AG04449 (cell line): ENCODE measurements at regions not wholly inside any gene's neighbourhood (a gene's known extent, or its start where the extent isn't known, plus 50 kb on each side); places are given as distances from the start of the nearest gene placed in this dataset.

ENCODE experiments used
- CTCF ChIA-PET: fragments of 350-600 bp; formaldehyde crosslinking; extraction: SDS; loops from one replicate; lab custom pipeline; 2021; ENCODE audit warnings: antibody characterized with exemption; lab: Yijun Ruan, JAX
- POLR2A ChIA-PET: fragments of 400-600, 350-600 bp; formaldehyde crosslinking; extraction: SDS; loops from one replicate; lab custom pipeline; 2020; ENCODE audit warnings: antibody characterized with exemption, inconsistent platforms; lab: Yijun Ruan, JAX
- DNase-seq: peaks from one replicate; pipeline ENCODE4 v3.0.0-alpha.2; 2010; ENCODE audit warnings: low read depth, low spot score
- H3K4me3 ChIP-seq: 2 replicates; pipeline ENCODE4 v1.5.1; 2011; ENCODE audit warnings: low read depth, mild to moderate bottlenecking, control low read depth, low read length
- CTCF ChIP-seq: IDR thresholded peaks from one replicate; pipeline ENCODE4 v1.5.1; 2011; ENCODE audit warnings: mild to moderate bottlenecking, moderate library complexity, low read length, control low read depth, inconsistent platforms; ENCODE audit not compliant: insufficient read depth; ENCODE audit errors: missing control alignments

- no peak overlapping the region for H3K4me3 ChIP-seq
- DNase-seq, result no peak
- CTCF ChIA-PET, result no interaction called here
- POLR2A ChIA-PET, result no interaction called here
- no peak for TF ChIP-seq CTCF
These were observed 121.2 kb upstream of the ADARB2 start for GRCh38 chr10:1858547-1858946.

GRCh38 chr10:1858048-1858447 lies 120.7 kb upstream of the ADARB2 start:
- POLR2A ChIA-PET, result no interaction called here
- H3K4me3 ChIP-seq, result no peak overlapping the region
- CTCF ChIA-PET, result no interaction called here
- no peak for TF ChIP-seq CTCF
- DNase-seq, result no peak

GRCh38 chr10:1855911-1856310 lies 118.6 kb upstream of the ADARB2 start:
- POLR2A ChIA-PET, result no interaction called here
- no peak for DNase-seq

GRCh38 chr10:1854271-1854670 lies 116.9 kb upstream of the ADARB2 start:
- CTCF ChIA-PET, result no interaction called here
- H3K4me3 ChIP-seq, result no peak overlapping the region
- POLR2A ChIA-PET, result no interaction called here
- no peak for TF ChIP-seq CTCF
- DNase-seq, result no peak

More at GRCh38 chr10:1855911-1856310, 118.6 kb upstream of the ADARB2 start:
- CTCF ChIA-PET, result no interaction called here
- no peak overlapping the region for H3K4me3 ChIP-seq
- TF ChIP-seq CTCF, result no peak

GRCh38 chr10:1853801-1854200 lies 116.5 kb upstream of the ADARB2 start:
- H3K4me3 ChIP-seq, result no peak overlapping the region
- ChIA-PET CTCF (no interaction called here), POLR2A (no interaction called here)
- DNase-seq, result no peak
- no peak for TF ChIP-seq CTCF

- POLR2A ChIA-PET, result no interaction called here
- no peak overlapping the region for H3K4me3 ChIP-seq
- TF ChIP-seq CTCF, result no peak
- CTCF ChIA-PET, result no interaction called here
- DNase-seq, result no peak
These were observed 115.5 kb upstream of the ADARB2 start for GRCh38 chr10:1852841-1853240.
